AG08395 (cell line): ENCODE measurements at regions not wholly inside any gene's neighbourhood (a gene's known extent, or its start where the extent isn't known, plus 50 kb on each side); places are given as distances from the start of the nearest gene placed in this dataset.

Experiments
- DNase-seq: peaks from one replicate; pipeline ENCODE4 v3.0.0; 2012; ENCODE audit warnings: mixed read lengths, low spot score

- no peak for DNase-seq
These were observed 119.4 kb downstream of the UQCRFS1 start for GRCh38 chr19:29093553-29093908.

GRCh38 chr19:29092712-29093552 is 120.0 kb downstream of the UQCRFS1 start:
- DNase-seq, result no peak

DNA sequence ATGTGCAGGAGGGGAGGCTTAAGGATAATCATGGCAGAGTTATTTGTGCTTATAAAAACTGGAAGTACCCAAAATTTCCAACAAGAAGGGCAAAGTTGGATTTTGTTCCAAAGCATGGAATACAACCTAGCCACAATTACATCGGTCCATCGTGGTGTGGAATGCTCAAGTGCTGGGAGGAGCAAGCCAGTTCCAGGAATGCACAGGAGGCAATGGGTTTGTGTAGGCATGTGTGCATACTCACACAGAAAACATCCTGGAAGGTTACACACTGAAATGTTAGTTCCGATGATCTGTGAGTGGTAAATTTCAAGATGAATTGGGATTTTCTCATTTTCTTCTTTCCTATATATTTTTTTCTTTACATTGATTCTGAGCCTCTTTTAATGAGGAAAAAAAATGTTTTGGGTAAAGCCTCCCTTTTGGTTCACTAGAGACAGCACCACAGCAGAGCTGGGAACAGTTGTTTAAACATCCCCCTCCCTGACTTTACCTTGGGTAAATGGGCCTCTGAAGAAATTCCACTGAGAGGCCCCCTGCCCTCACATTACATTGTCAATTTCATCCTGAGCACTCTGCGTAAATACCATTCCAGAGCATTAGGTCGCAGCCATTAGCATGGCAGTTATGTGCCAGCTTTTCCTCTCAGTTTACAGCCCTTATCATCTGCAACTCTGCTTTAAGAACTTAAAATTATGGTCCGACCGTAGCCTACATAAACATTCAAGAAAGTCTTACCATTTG is 122.0 kb downstream of the UQCRFS1 start:
- DNase-seq, result no peak

GRCh38 chr19:29089315-29089870 is 123.6 kb downstream of the UQCRFS1 start:
- DNase-seq, result no peak

- no peak for DNase-seq
These were observed 124.2 kb downstream of the UQCRFS1 start for GRCh38 chr19:29088761-29089160.

GRCh38 chr19:29086646-29087045 is 126.3 kb downstream of the UQCRFS1 start:
- no peak for DNase-seq

GRCh38 chr19:29086182-29086581 is 126.8 kb downstream of the UQCRFS1 start:
- DNase-seq, result no peak

GRCh38 chr19:29085630-29086029 is 127.3 kb downstream of the UQCRFS1 start:
- no peak for DNase-seq

DNA sequence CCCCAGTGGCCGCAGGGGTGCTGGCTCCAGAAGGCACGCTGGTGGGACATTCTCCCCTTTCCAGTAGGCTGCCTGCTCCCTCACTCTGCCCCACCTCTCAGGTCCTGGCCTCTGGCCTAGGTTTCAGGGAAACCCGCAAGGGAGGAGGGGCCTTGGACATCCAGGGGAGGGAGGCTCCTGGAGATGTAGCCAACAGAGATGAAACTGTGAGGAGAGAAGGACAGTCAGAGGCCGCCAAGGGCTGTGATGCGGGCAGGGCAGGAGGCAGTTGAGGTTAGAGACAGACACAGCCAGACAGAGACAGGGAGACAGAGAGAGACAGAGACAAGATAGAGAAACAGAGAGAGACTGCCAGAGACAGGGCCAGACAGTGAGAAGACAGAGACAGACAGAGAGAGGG is 127.7 kb downstream of the UQCRFS1 start:
- no peak for DNase-seq

- DNase-seq, result peak; percentile 35
These were observed 128.7 kb downstream of the UQCRFS1 start for GRCh38 chr19:29084266-29084665.

GRCh38 chr19:29083863-29084262 is 129.1 kb downstream of the UQCRFS1 start:
- DNase-seq, result no peak

GRCh38 chr19:29079356-29080032 is 133.5 kb downstream of the UQCRFS1 start:
- peak; percentile 60 for DNase-seq

DNA sequence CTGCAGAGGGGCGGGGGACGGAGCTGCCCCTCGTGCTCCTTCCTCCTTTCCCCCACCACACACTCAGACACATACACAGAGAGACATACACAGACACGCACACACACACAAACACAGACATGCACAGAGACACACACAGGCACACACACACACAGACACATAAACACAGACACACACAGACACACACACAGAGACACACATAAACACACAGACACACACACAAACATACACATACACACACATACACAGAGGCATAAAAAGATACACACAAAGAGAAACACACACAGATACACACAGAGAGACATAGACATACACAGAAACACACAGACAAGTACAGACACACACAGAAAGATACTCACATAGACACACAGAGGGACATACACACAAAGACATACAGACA is 136.0 kb downstream of the UQCRFS1 start:
- no peak for DNase-seq

DNA sequence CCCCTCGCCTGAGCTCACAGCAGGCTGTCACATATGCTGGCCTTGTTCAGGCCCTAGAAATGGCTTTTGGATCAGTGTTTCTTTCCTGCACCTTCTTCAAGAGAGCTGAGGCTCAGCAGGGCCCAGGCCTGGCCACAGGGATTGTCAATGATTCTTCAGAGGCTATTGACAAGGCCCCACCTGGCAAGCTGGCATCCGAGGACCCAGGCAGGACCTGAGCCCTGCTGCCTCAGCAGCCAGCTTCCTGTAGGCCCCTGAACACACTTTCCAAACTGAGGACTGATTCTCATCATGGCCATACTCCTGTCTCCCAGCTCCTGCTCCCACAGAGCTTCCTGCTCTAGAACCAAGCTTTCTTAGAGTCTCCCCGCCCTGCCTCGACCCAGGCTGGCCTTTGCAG is 136.8 kb downstream of the UQCRFS1 start:
- DNase-seq, result no peak

GRCh38 chr19:29075149-29075548 is 137.8 kb downstream of the UQCRFS1 start:
- no peak for DNase-seq

- DNase-seq, result no peak
These were observed 138.4 kb downstream of the UQCRFS1 start for GRCh38 chr19:29074579-29074978.

DNA sequence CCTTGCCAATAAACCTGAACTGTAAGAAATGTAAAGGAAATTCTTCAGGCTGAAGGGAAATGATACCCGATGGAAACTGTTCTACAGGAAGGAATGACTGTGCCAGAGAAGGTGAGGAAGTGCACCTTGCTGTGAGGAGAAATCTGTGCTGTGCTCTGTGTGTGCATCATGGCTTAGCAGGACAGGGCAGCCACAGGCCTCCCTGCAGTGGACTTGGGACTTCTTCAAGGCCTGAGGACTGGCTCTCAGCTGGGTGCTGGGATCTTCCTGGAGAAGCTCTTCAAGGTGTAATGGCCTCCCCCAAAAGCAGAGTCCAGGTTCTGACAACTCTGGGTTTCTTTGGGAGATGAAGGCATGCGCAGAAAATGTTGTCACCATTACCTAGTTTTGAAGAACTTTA is 145.1 kb downstream of the UQCRFS1 start:
- DNase-seq, result no peak

- no peak for DNase-seq
These were observed 150.2 kb downstream of the UQCRFS1 start for GRCh38 chr19:29062475-29063435.

GRCh38 chr19:29060813-29061364 is 152.1 kb downstream of the UQCRFS1 start:
- no peak for DNase-seq

GRCh38 chr19:29056535-29056934 is 156.4 kb downstream of the UQCRFS1 start:
- no peak for DNase-seq
